ENCODE measurements at regions not wholly inside any gene's neighbourhood (a gene's known extent, or its start where the extent isn't known, plus 50 kb on each side); places are given as distances from the start of the nearest gene placed in this dataset.

GRCh38 chr1:29746076-29746665 is 509.8 kb downstream of the PTPRU start:
- no peak for DNase-seq (ENCODE audit: low spot score)

- no peak for DNase-seq (ENCODE audit: low spot score)
Observed at GRCh38 chr1:29744684-29745490, 508.6 kb downstream of the PTPRU start.

- no peak for DNase-seq (ENCODE audit: low spot score)
Observed at GRCh38 chr1:29743931-29744330, 507.6 kb downstream of the PTPRU start.

GRCh38 chr1:29743264-29743663 is 506.9 kb downstream of the PTPRU start:
- DNase-seq (ENCODE audit: low spot score): no peak

GRCh38 chr1:29739176-29739575 is 502.9 kb downstream of the PTPRU start:
- no peak for DNase-seq (ENCODE audit: low spot score)

GRCh38 chr1:29736582-29737188 is 500.4 kb downstream of the PTPRU start:
- DNase-seq (ENCODE audit: low spot score): no peak

- no peak for DNase-seq (ENCODE audit: low spot score)
Observed at GRCh38 chr1:29732453-29732852, 496.1 kb downstream of the PTPRU start.

- no peak for DNase-seq (ENCODE audit: low spot score)
Observed at GRCh38 chr1:29730623-29731022, 494.3 kb downstream of the PTPRU start.

GRCh38 chr1:29729281-29729680 is 493.0 kb downstream of the PTPRU start:
- no peak for DNase-seq (ENCODE audit: low spot score)

GRCh38 chr1:29728703-29729102 is 492.4 kb downstream of the PTPRU start:
- no peak for DNase-seq (ENCODE audit: low spot score)

GRCh38 chr1:29725262-29725661 is 488.9 kb downstream of the PTPRU start:
- DNase-seq (ENCODE audit: low spot score): no peak

GRCh38 chr1:29722598-29722997 is 486.3 kb downstream of the PTPRU start:
- DNase-seq (ENCODE audit: low spot score): no peak

- no peak for DNase-seq (ENCODE audit: low spot score)
Observed at GRCh38 chr1:29719253-29719652, 482.9 kb downstream of the PTPRU start.

- DNase-seq (ENCODE audit: low spot score): no peak
Observed at GRCh38 chr1:29718791-29719190, 482.5 kb downstream of the PTPRU start.

GRCh38 chr1:29716306-29716705 is 480.0 kb downstream of the PTPRU start:
- no peak for DNase-seq (ENCODE audit: low spot score)

- no peak for DNase-seq (ENCODE audit: low spot score)
Observed at GRCh38 chr1:29713857-29714256, 477.5 kb downstream of the PTPRU start.

- DNase-seq (ENCODE audit: low spot score): no peak
Observed at GRCh38 chr1:29712801-29713200, 476.5 kb downstream of the PTPRU start.

GRCh38 chr1:29712284-29712651 is 475.9 kb downstream of the PTPRU start:
- no peak for DNase-seq (ENCODE audit: low spot score)

GRCh38 chr1:29711582-29712283 is 475.4 kb downstream of the PTPRU start:
- no peak for DNase-seq (ENCODE audit: low spot score)

- no peak for DNase-seq (ENCODE audit: low spot score)
Observed at GRCh38 chr1:29709704-29710280, 473.5 kb downstream of the PTPRU start.

GRCh38 chr1:29708796-29709703 is 472.7 kb downstream of the PTPRU start:
- DNase-seq (ENCODE audit: low spot score): no peak
